ENCODE measurements at regions not wholly inside any gene's neighbourhood (a gene's known extent, or its start where the extent isn't known, plus 50 kb on each side); places are given as distances from the start of the nearest gene placed in this dataset.

- Histone ChIP-seq H3K36me3 (ENCODE audit: insufficient read depth, low read length) (no peaks in the 10 kb centered on the region), H3K4me1 (ENCODE audit: insufficient read depth, low read length) (no peaks in the 10 kb centered on the region), H3K27me3 (ENCODE audit: insufficient read depth, low read length) (no peaks in the 10 kb centered on the region), H2AFZ (ENCODE audit: low read depth, low read length) (no peak overlapping the region), H3K9me3 (ENCODE audit: low read length) (no peaks in the 10 kb centered on the region), H3K4me3 (ENCODE audit: low read length) (no peak overlapping the region)
These were observed 218.9 kb downstream of the PLOD2 start for GRCh38 chr3:145942052-145942451.

GRCh38 chr3:145943952-145944351, 217.0 kb downstream of the PLOD2 start:
- peak overlapping the region; percentile 32 for H2AFZ ChIP-seq (ENCODE audit: low read depth, low read length)
- no peaks in the 10 kb centered on the region for H3K4me1 ChIP-seq (ENCODE audit: insufficient read depth, low read length)
- no peaks in the 10 kb centered on the region for H3K36me3 ChIP-seq (ENCODE audit: insufficient read depth, low read length)
- H3K4me3 ChIP-seq (ENCODE audit: low read length), result no peak overlapping the region
- no peaks in the 10 kb centered on the region for H3K27me3 ChIP-seq (ENCODE audit: insufficient read depth, low read length)
- H3K9me3 ChIP-seq (ENCODE audit: low read length), result no peaks in the 10 kb centered on the region

DNA sequence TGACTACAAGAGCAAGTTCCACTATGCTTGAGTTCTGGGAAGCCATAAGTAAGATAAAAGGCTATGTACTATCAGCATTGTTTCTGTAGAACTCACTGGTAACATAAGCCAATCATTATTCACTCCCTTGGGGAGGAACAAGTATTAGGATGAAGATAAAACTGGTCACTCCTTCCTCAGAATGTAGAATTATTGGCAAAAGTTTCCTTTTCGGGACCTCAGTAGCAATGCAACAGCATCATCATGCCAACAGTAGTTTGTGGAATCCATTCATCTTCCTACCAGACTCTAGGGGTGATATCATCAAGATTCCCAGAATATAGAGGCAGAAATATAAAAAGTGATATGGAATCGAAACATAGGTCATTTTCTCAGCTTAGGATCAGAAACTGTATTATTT, 209.5 kb downstream of the PLOD2 start:
- Histone ChIP-seq H3K9me3 (ENCODE audit: low read length) (no peaks in the 10 kb centered on the region), H2AFZ (ENCODE audit: low read depth, low read length) (no peak overlapping the region), H3K27me3 (ENCODE audit: insufficient read depth, low read length) (no peaks in the 10 kb centered on the region), H3K4me1 (ENCODE audit: insufficient read depth, low read length) (no peaks in the 10 kb centered on the region), H3K36me3 (ENCODE audit: insufficient read depth, low read length) (no peaks in the 10 kb centered on the region), H3K4me3 (ENCODE audit: low read length) (no peak overlapping the region)

- H3K27me3 ChIP-seq (ENCODE audit: insufficient read depth, low read length), result no peaks in the 10 kb centered on the region
- H3K4me1 ChIP-seq (ENCODE audit: insufficient read depth, low read length), result no peaks in the 10 kb centered on the region
- H2AFZ ChIP-seq (ENCODE audit: low read depth, low read length), result no peak overlapping the region
- H3K36me3 ChIP-seq (ENCODE audit: insufficient read depth, low read length), result no peaks in the 10 kb centered on the region
- H3K9me3 ChIP-seq (ENCODE audit: low read length), result no peaks in the 10 kb centered on the region
- no peak overlapping the region for H3K4me3 ChIP-seq (ENCODE audit: low read length)
These were observed 208.4 kb downstream of the PLOD2 start for GRCh38 chr3:145952536-145952935.

- Histone ChIP-seq H3K36me3 (ENCODE audit: insufficient read depth, low read length) (no peaks in the 10 kb centered on the region), H3K9me3 (ENCODE audit: low read length) (no peaks in the 10 kb centered on the region), H2AFZ (ENCODE audit: low read depth, low read length) (no peak overlapping the region), H3K4me3 (ENCODE audit: low read length) (no peak overlapping the region), H3K4me1 (ENCODE audit: insufficient read depth, low read length) (no peaks in the 10 kb centered on the region), H3K27me3 (ENCODE audit: insufficient read depth, low read length) (no peaks in the 10 kb centered on the region)
These were observed 207.7 kb downstream of the PLOD2 start for GRCh38 chr3:145953316-145953715.

DNA sequence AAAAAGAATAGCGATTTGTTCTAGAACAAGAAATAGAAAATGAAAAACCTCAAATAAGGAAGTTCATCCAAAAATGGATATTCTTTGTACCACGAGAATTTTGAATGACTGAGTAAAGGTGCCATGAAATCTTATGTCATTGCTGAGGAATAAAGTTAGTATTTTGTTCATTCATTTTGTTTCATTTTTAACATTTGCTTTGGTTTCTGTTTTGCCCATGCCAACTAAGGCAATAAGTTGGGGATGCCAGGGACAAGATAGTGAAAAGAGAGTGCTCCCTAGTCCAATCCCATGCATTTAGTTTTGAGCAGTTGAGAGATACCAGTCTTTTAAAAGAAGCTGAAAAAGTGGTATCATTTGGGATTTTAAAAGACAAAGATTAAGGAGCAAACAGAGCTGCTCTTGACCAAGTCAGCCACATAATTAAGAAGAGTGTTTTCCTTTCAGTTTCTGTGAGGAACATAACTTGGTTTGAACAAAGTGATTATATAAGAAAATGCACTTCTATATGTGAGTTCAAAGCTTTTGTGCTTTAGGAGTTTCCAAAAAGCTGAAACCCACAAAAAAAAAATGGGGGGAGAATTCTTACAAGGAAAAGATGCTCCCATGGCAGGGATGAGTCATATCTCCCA, 201.4 kb downstream of the PLOD2 start:
- Histone ChIP-seq H3K36me3 (ENCODE audit: insufficient read depth, low read length) (no peaks in the 10 kb centered on the region), H3K4me3 (ENCODE audit: low read length) (no peak overlapping the region), H3K27me3 (ENCODE audit: insufficient read depth, low read length) (no peaks in the 10 kb centered on the region), H2AFZ (ENCODE audit: low read depth, low read length) (no peak overlapping the region), H3K4me1 (ENCODE audit: insufficient read depth, low read length) (no peaks in the 10 kb centered on the region), H3K9me3 (ENCODE audit: low read length) (no peaks in the 10 kb centered on the region)

GRCh38 chr3:145963111-145963510, 197.9 kb downstream of the PLOD2 start:
- no peaks in the 10 kb centered on the region for H3K9me3 ChIP-seq (ENCODE audit: low read length)
- H2AFZ ChIP-seq (ENCODE audit: low read depth, low read length), result no peak overlapping the region
- H3K4me1 ChIP-seq (ENCODE audit: insufficient read depth, low read length), result no peaks in the 10 kb centered on the region
- no peaks in the 10 kb centered on the region for H3K36me3 ChIP-seq (ENCODE audit: insufficient read depth, low read length)
- H3K4me3 ChIP-seq (ENCODE audit: low read length), result no peak overlapping the region
- H3K27me3 ChIP-seq (ENCODE audit: insufficient read depth, low read length), result no peaks in the 10 kb centered on the region

GRCh38 chr3:145967043-145967442, 193.9 kb downstream of the PLOD2 start:
- no peaks in the 10 kb centered on the region for H3K36me3 ChIP-seq (ENCODE audit: insufficient read depth, low read length)
- no peak overlapping the region for H2AFZ ChIP-seq (ENCODE audit: low read depth, low read length)
- H3K4me3 ChIP-seq (ENCODE audit: low read length), result no peak overlapping the region
- no peaks in the 10 kb centered on the region for H3K9me3 ChIP-seq (ENCODE audit: low read length)
- H3K27me3 ChIP-seq (ENCODE audit: insufficient read depth, low read length), result no peaks in the 10 kb centered on the region
- no peaks in the 10 kb centered on the region for H3K4me1 ChIP-seq (ENCODE audit: insufficient read depth, low read length)

DNA sequence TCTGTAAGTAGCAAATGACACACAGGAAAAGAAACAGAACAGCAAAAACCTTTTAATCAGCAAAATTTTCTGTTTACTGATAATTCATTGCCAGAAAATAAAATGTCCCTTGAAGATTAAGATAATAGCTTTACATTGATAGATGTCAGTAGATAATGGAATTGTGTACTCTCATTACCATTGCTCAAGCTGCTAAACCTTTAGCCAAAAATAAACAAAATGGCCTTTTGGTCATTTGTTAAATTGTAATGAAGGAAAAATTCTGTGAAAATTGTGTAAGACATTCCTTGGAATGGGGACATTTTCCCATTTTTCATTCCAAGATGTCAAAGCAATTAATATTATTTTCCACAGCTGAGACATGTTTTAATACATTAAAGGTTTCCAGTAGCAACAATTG, 189.8 kb downstream of the PLOD2 start:
- Histone ChIP-seq H3K4me3 (ENCODE audit: low read length) (no peak overlapping the region), H3K27me3 (ENCODE audit: insufficient read depth, low read length) (no peaks in the 10 kb centered on the region), H3K36me3 (ENCODE audit: insufficient read depth, low read length) (no peaks in the 10 kb centered on the region), H2AFZ (ENCODE audit: low read depth, low read length) (no peak overlapping the region), H3K4me1 (ENCODE audit: insufficient read depth, low read length) (no peaks in the 10 kb centered on the region), H3K9me3 (ENCODE audit: low read length) (no peaks in the 10 kb centered on the region)

DNA sequence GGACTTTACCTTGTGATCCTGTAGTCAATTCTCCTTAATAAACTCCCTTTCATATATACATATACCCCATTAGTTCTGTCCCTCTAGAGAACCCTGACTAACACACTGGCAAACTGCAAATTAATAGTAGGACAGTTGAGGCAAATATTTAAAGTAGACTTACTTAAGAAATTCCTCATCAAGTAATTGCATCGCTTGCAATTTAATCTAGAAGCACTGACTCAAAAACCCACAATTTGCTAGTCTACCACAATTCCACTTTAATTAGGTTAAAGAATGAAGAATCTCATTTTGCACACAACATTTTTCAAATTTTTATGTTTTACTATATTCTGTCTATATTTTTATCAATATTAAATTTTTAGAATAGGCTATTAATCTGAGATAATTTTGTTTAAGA, 188.1 kb downstream of the PLOD2 start:
- Histone ChIP-seq H3K4me1 (ENCODE audit: insufficient read depth, low read length) (no peaks in the 10 kb centered on the region), H3K36me3 (ENCODE audit: insufficient read depth, low read length) (no peaks in the 10 kb centered on the region), H3K9me3 (ENCODE audit: low read length) (no peaks in the 10 kb centered on the region), H2AFZ (ENCODE audit: low read depth, low read length) (no peak overlapping the region), H3K4me3 (ENCODE audit: low read length) (no peak overlapping the region), H3K27me3 (ENCODE audit: insufficient read depth, low read length) (no peaks in the 10 kb centered on the region)

GRCh38 chr3:145981056-145981455, 179.9 kb downstream of the PLOD2 start:
- Histone ChIP-seq H3K9me3 (ENCODE audit: low read length) (no peaks in the 10 kb centered on the region), H3K27me3 (ENCODE audit: insufficient read depth, low read length) (no peaks in the 10 kb centered on the region), H3K36me3 (ENCODE audit: insufficient read depth, low read length) (no peaks in the 10 kb centered on the region), H3K4me3 (ENCODE audit: low read length) (no peak overlapping the region), H3K4me1 (ENCODE audit: insufficient read depth, low read length) (no peaks in the 10 kb centered on the region), H2AFZ (ENCODE audit: low read depth, low read length) (no peak overlapping the region)

- H3K36me3 ChIP-seq (ENCODE audit: insufficient read depth, low read length), result no peaks in the 10 kb centered on the region
- H3K27me3 ChIP-seq (ENCODE audit: insufficient read depth, low read length), result no peaks in the 10 kb centered on the region
- no peak overlapping the region for H3K4me3 ChIP-seq (ENCODE audit: low read length)
- H3K9me3 ChIP-seq (ENCODE audit: low read length), result no peaks in the 10 kb centered on the region
- H3K4me1 ChIP-seq (ENCODE audit: insufficient read depth, low read length), result no peaks in the 10 kb centered on the region
- H2AFZ ChIP-seq (ENCODE audit: low read depth, low read length), result no peak overlapping the region
These were observed 177.9 kb downstream of the PLOD2 start for GRCh38 chr3:145983101-145983500.
